GM23338 (cell line): ENCODE measurements at regions not wholly inside any gene's neighbourhood (a gene's known extent, or its start where the extent isn't known, plus 50 kb on each side); places are given as distances from the start of the nearest gene placed in this dataset.

Source experiments
- ATAC-seq: fragments of 200-7000 bp; cut with Tn5 transposase; 3 replicates; pipeline ENCODE4 v1.9.1; 2020
- DNase-seq: peaks from one replicate; pipeline ENCODE4 v3.0.0-alpha.2; 2015; ENCODE audit warnings: low spot score
- H2AFZ ChIP-seq: fragments of 200-600 bp; sonication (generic); 2 replicates; pipeline ENCODE4 v1.8.0; 2016; ENCODE audit warnings: antibody characterized with exemption, mild to moderate bottlenecking, moderate library complexity
- H3F3A ChIP-seq: fragments of 200-600 bp; sonication (generic); replicated peaks from 2 replicates; pipeline ENCODE4 v1.8.0; 2017; ENCODE audit warnings: antibody characterized with exemption, mixed run types, low read depth
- H3K27ac ChIP-seq: fragments of 200-600 bp; sonication (generic); 2 replicates; pipeline ENCODE4 v1.6.1; 2016; ENCODE audit warnings: low read depth
- H3K27me3 ChIP-seq: fragments of 200-600 bp; sonication (generic); 2 replicates; pipeline ENCODE4 v1.8.0; 2016; ENCODE audit warnings: mild to moderate bottlenecking, mixed run types, moderate library complexity; ENCODE audit not compliant: insufficient read depth
- H3K36me3 ChIP-seq: fragments of 200-600 bp; sonication (generic); 2 replicates; pipeline ENCODE4 v1.8.0; 2016; ENCODE audit warnings: mild to moderate bottlenecking; ENCODE audit not compliant: insufficient read depth
- H3K4me1 ChIP-seq: fragments of 200-600 bp; sonication (generic); 2 replicates; pipeline ENCODE4 v1.8.0; 2016; ENCODE audit warnings: mild to moderate bottlenecking, moderate library complexity; ENCODE audit not compliant: insufficient read depth
- H3K4me2 ChIP-seq: fragments of 200-600 bp; sonication (generic); 2 replicates; pipeline ENCODE4 v1.7.1; 2017; ENCODE audit warnings: mixed run types
- H3K4me3 ChIP-seq: fragments of 200-600 bp; sonication (generic); 2 replicates; pipeline ENCODE4 v1.6.1; 2016; ENCODE audit warnings: mixed run types
- H3K79me2 ChIP-seq: fragments of 200-600 bp; sonication (generic); replicated peaks from 2 replicates; pipeline ENCODE4 v1.8.0; 2017; ENCODE audit warnings: mild to moderate bottlenecking; ENCODE audit not compliant: insufficient read depth
- H3K9me2 ChIP-seq: fragments of 200-600 bp; sonication (generic); 2 replicates; pipeline ENCODE4 v1.8.0; 2017; ENCODE audit not compliant: insufficient read depth
- H4K20me1 ChIP-seq: fragments of 200-600 bp; sonication (generic); replicated peaks from 2 replicates; pipeline ENCODE4 v1.8.0; 2017; ENCODE audit warnings: mild to moderate bottlenecking; ENCODE audit not compliant: insufficient read depth
- H3K27ac Mint-ChIP-seq: 2 replicates; pipeline ENCODE4 v1.8.0; 2020; ENCODE audit warnings: inconsistent platforms, mild to moderate bottlenecking, moderate library complexity, mixed read lengths
- H3K27me3 Mint-ChIP-seq: 3 replicates; pipeline ENCODE4 v1.8.0; 2022; ENCODE audit warnings: low read depth, mild to moderate bottlenecking, moderate library complexity, mixed read lengths, inconsistent platforms; ENCODE audit not compliant: insufficient read depth, poor library complexity
- H3K36me3 Mint-ChIP-seq: 3 replicates; pipeline ENCODE4 v1.8.0; 2021; ENCODE audit warnings: low read depth, mild to moderate bottlenecking, inconsistent platforms, moderate library complexity, mixed read lengths
- H3K4me1 Mint-ChIP-seq: 3 replicates; pipeline ENCODE4 v1.8.0; 2020; ENCODE audit warnings: mild to moderate bottlenecking, inconsistent platforms, mixed read lengths
- H3K4me3 Mint-ChIP-seq: 3 replicates; pipeline ENCODE4 v1.8.0; 2021; ENCODE audit warnings: moderate library complexity, mild to moderate bottlenecking, inconsistent platforms, mixed read lengths
- H3K9me3 Mint-ChIP-seq: 3 replicates; pipeline ENCODE4 v1.8.0; 2020; ENCODE audit warnings: moderate library complexity, mild to moderate bottlenecking, inconsistent platforms, mixed read lengths
- CREB1 ChIP-seq: fragments of 250-450 bp; sonication (Bioruptor Pico); IDR thresholded peaks from 2 replicates; pipeline ENCODE4 v1.5.0; 2020; ENCODE audit warnings: low read depth, mild to moderate bottlenecking, moderate library complexity
- CTCF ChIP-seq, 2 experiments: fragments of 200-600 bp in 1 of 2; sonication (generic) in 1 of 2; conservative IDR thresholded peaks; 2 replicates each; pipeline versions ENCODE4 v1.5.1 to v1.6.1; 2016 to 2017; ENCODE audit warnings: antibody characterized with exemption in 2 of 2, low read depth in 2 of 2, mild to moderate bottlenecking in 2 of 2, moderate library complexity in 1 of 2
- ETS1 ChIP-seq: IDR thresholded peaks from 2 replicates; pipeline ENCODE4 v1.6.1; 2016; ENCODE audit warnings: antibody characterized with exemption
- EZH2 ChIP-seq: fragments of 200-600 bp; sonication (generic); IDR thresholded peaks from one replicate; pipeline ENCODE4 v1.8.0; 2017; ENCODE audit warnings: antibody characterized with exemption, mild to moderate bottlenecking, low read depth; ENCODE audit not compliant: unreplicated experiment
- EZH2phosphoT487 ChIP-seq: fragments of 200-600 bp; sonication (generic); IDR thresholded peaks from one replicate; pipeline ENCODE4 v1.8.1; 2018; ENCODE audit warnings: antibody characterized with exemption; ENCODE audit not compliant: unreplicated experiment
- NANOG ChIP-seq: IDR thresholded peaks from 2 replicates; pipeline ENCODE4 v1.6.1; 2016; ENCODE audit warnings: antibody characterized with exemption, borderline replicate concordance
- POLR2AphosphoS5 ChIP-seq: IDR thresholded peaks from 2 replicates; pipeline ENCODE4 v1.6.1; 2016; ENCODE audit warnings: antibody characterized with exemption, low read depth
- REST ChIP-seq: IDR thresholded peaks from one replicate; pipeline ENCODE4 v1.6.1; 2018; ENCODE audit warnings: antibody characterized with exemption; ENCODE audit not compliant: unreplicated experiment
- STAT1 ChIP-seq: IDR thresholded peaks from one replicate; pipeline ENCODE4 v1.6.1; 2016; ENCODE audit warnings: antibody characterized with exemption; ENCODE audit not compliant: unreplicated experiment
- ZNF114 ChIP-seq: fragments of 250-450 bp; sonication (Bioruptor Pico); IDR thresholded peaks from 2 replicates; pipeline ENCODE4 v1.5.0; 2020; ENCODE audit warnings: mild to moderate bottlenecking, moderate library complexity
- ZNF331 ChIP-seq: fragments of 250-450 bp; sonication (Bioruptor Pico); IDR thresholded peaks from 2 replicates; pipeline ENCODE4 v1.5.0; 2020; ENCODE audit warnings: low read depth, mild to moderate bottlenecking, moderate library complexity

GRCh38 chr6:1087154-1087843 is 224.6 kb upstream of the FOXQ1 start:
- no peak for ATAC-seq
- Mint-ChIP-seq H3K9me3 (no peaks in the 10 kb centered on the region), H3K4me1 (no peaks in the 10 kb centered on the region), H3K27me3 (no peaks in the 10 kb centered on the region), H3K27ac (no peak overlapping the region), H3K4me3 (no peak overlapping the region), H3K36me3 (no peaks in the 10 kb centered on the region)
- no peak overlapping the region for H3K4me3 ChIP-seq
- H3K9me2 ChIP-seq = no peaks in the 10 kb centered on the region
- H3K27me3 ChIP-seq = no peaks in the 10 kb centered on the region
- no peaks in the 10 kb centered on the region for H3F3A ChIP-seq
- H3K4me2 ChIP-seq = no peak overlapping the region
- TF ChIP-seq EZH2 (no peak), ZNF114 (CRISPR knock-in tag) (no peak), ZNF331 (CRISPR knock-in tag) (no peak), CTCF (conservative IDR thresholded peaks at IDR 0.05; ENCODE audit: low read depth in 2 of 2) (no peak), STAT1 (no peak), EZH2phosphoT487 (no peak), REST (no peak), NANOG (no peak), ETS1 (no peak), CREB1 (CRISPR knock-in tag) (no peak), POLR2AphosphoS5 (no peak)
- no peak overlapping the region for H3K27ac ChIP-seq
- no peaks in the 10 kb centered on the region for H3K4me1 ChIP-seq
- H3K36me3 ChIP-seq = no peaks in the 10 kb centered on the region
- no peak for DNase-seq
- no peaks in the 10 kb centered on the region for H3K79me2 ChIP-seq
- H4K20me1 ChIP-seq = no peaks in the 10 kb centered on the region
- no peak overlapping the region for H2AFZ ChIP-seq
